ENCODE measurements at regions not wholly inside any gene's neighbourhood (a gene's known extent, or its start where the extent isn't known, plus 50 kb on each side); places are given as distances from the start of the nearest gene placed in this dataset.

DNA sequence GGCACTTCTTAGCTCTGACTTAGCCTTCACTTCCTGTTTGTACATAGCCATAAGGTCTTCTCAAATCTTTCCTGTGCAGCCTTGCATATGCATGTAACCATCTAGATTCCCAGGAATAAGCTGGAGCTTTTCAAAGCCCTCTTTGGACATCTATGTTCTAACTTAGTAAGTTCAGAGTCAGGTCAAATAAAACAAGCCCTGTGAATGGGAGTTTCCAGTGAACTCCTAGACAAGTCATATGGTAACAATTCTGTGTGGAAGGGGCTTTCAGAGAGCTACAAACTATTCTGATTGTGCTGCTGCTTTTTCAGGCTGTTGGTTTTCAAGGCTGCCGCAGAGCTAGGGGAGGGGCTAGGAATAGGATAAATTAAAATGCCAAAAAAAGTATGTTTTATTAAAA, 208.4 kb upstream of the AKR1E2 start:
- TF ChIP-seq, protein P1, sequence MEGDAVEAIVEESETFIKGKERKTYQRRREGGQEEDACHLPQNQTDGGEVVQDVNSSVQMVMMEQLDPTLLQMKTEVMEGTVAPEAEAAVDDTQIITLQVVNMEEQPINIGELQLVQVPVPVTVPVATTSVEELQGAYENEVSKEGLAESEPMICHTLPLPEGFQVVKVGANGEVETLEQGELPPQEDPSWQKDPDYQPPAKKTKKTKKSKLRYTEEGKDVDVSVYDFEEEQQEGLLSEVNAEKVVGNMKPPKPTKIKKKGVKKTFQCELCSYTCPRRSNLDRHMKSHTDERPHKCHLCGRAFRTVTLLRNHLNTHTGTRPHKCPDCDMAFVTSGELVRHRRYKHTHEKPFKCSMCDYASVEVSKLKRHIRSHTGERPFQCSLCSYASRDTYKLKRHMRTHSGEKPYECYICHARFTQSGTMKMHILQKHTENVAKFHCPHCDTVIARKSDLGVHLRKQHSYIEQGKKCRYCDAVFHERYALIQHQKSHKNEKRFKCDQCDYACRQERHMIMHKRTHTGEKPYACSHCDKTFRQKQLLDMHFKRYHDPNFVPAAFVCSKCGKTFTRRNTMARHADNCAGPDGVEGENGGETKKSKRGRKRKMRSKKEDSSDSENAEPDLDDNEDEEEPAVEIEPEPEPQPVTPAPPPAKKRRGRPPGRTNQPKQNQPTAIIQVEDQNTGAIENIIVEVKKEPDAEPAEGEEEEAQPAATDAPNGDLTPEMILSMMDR (IDR thresholded peaks at IDR 0.05; ENCODE audit: insufficient read depth, low read depth, low read length) = no peak
- no peak for TF ChIP-seq EZH2 (IDR thresholded peaks at IDR 0.05; ENCODE audit: insufficient read depth, low read length)
